Endothelial cell of umbilical vein (primary cell): ENCODE measurements at regions not wholly inside any gene's neighbourhood (a gene's known extent, or its start where the extent isn't known, plus 50 kb on each side); places are given as distances from the start of the nearest gene placed in this dataset.

Source experiments
- BruUV-seq: library from RNA; stranded (reverse); fragments of 400-500 nt; replicated peaks from 2 replicates; lab custom pipeline; 2021; lab: Mats Ljungman, UMichigan
- CTCF ChIA-PET: fragments of 300-600, 350-600 bp; sonication (Branson Sonifier 250); formaldehyde crosslinking; loops from one replicate; lab custom pipeline; 2021; ENCODE audit warnings: antibody characterized with exemption, inconsistent platforms; lab: Charles Lee
- POLR2A ChIA-PET: fragments of 300-600, 350-600 bp; sonication (Branson Sonifier 250); formaldehyde crosslinking; loops from one replicate; lab custom pipeline; 2021; ENCODE audit warnings: antibody characterized with exemption, inconsistent platforms; lab: Charles Lee
- DNase-seq: peaks from one replicate; pipeline ENCODE4 v3.0.0-alpha.2; 2011; ENCODE audit warnings: low read depth, low spot score
- FAIRE-seq: peaks from 2 replicates; lab custom pipeline; 2011; peaks lifted over from hg19 to GRCh38; lab: Jason Lieb, UNC
- H2AFZ ChIP-seq: 2 replicates; pipeline ENCODE4 v1.6.0; 2012; ENCODE audit warnings: low read depth, low read length, control low read depth, inconsistent platforms
- H3K27ac ChIP-seq: 2 replicates; pipeline ENCODE4 v1.5.1; 2011; ENCODE audit warnings: low read depth, mild to moderate bottlenecking, control low read depth, low read length, moderate library complexity; ENCODE audit not compliant: insufficient read depth
- H3K27me3 ChIP-seq, 2 experiments: 2 replicates each; pipeline versions ENCODE4 v1.6.0 to v1.6.1; 2011; ENCODE audit warnings: low read length in 2 of 2, mixed read lengths in 1 of 2; ENCODE audit not compliant: control insufficient read depth in 2 of 2, insufficient read depth in 2 of 2
- H3K36me3 ChIP-seq, 2 experiments: 2 replicates in 1 of 2; 3 replicates in 1 of 2; pipeline ENCODE4 v1.5.1; 2011; ENCODE audit warnings: low read length in 2 of 2, mild to moderate bottlenecking in 1 of 2, moderate library complexity in 1 of 2; ENCODE audit not compliant: control insufficient read depth in 2 of 2, insufficient read depth in 2 of 2; ENCODE audit errors: extremely low read depth in 1 of 2
- H3K4me1 ChIP-seq: 3 replicates; pipeline ENCODE4 v1.5.1; 2011; ENCODE audit warnings: mild to moderate bottlenecking, low read length; ENCODE audit not compliant: control insufficient read depth, insufficient read depth; ENCODE audit errors: extremely low read depth
- H3K4me2 ChIP-seq: 2 replicates; pipeline ENCODE4 v1.6.1; 2011; ENCODE audit warnings: low read length, control low read depth, mixed read lengths; ENCODE audit not compliant: insufficient read depth
- H3K4me3 ChIP-seq, 3 experiments: fragments of 200-600 bp in 1 of 3; sonication (generic), shearing (Covaris generic) in 1 of 3; replicated peaks in 1 of 3; 2 replicates each; pipeline ENCODE4 v1.5.1; 2011 to 2016; ENCODE audit warnings: control low read depth in 3 of 3, low read length in 3 of 3, mild to moderate bottlenecking in 2 of 3, inconsistent platforms in 1 of 3, low read depth in 1 of 3, moderate library complexity in 1 of 3; ENCODE audit not compliant: insufficient read depth in 1 of 3
- H3K79me2 ChIP-seq: 2 replicates; pipeline ENCODE4 v1.6.0; 2012; ENCODE audit warnings: low read length, inconsistent platforms; ENCODE audit not compliant: control insufficient read depth, insufficient read depth
- H3K9ac ChIP-seq: replicated peaks from 2 replicates; pipeline ENCODE3; 2011; ENCODE audit warnings: low read length, control low read depth; ENCODE audit not compliant: insufficient read depth; ENCODE audit errors: extremely low read depth
- H3K9me1 ChIP-seq: replicated peaks from 3 replicates; pipeline ENCODE4 v1.6.0; 2011; ENCODE audit warnings: mild to moderate bottlenecking, low read length; ENCODE audit not compliant: control insufficient read depth, insufficient read depth; ENCODE audit errors: extremely low read depth
- H3K9me3 ChIP-seq: replicated peaks from 2 replicates; pipeline ENCODE4 v1.5.1; 2012; ENCODE audit warnings: low read length, inconsistent platforms; ENCODE audit not compliant: control insufficient read depth, insufficient read depth
- H4K20me1 ChIP-seq: replicated peaks from 2 replicates; pipeline ENCODE3; 2011; ENCODE audit warnings: mild to moderate bottlenecking, low read length; ENCODE audit not compliant: control insufficient read depth, insufficient read depth; ENCODE audit errors: extremely low read depth
- CTCF ChIP-seq, 2 donors: IDR thresholded peaks; 1 replicate in 1 of 2; 2 replicates in 1 of 2; pipeline ENCODE4 v1.5.1; 2011; ENCODE audit warnings: low read length in 2 of 2, mild to moderate bottlenecking in 2 of 2, moderate library complexity in 2 of 2, control low read depth in 1 of 2, inconsistent platforms in 1 of 2, low read depth in 1 of 2; ENCODE audit not compliant: insufficient read depth in 1 of 2; ENCODE audit errors: extremely low read depth in 1 of 2
- EZH2 ChIP-seq: IDR thresholded peaks from 2 replicates; pipeline ENCODE4 v1.6.1; 2012; ENCODE audit warnings: borderline replicate concordance, low read depth, mild to moderate bottlenecking, moderate library complexity, low read length, inconsistent platforms; ENCODE audit not compliant: severe bottlenecking
- FOS ChIP-seq: IDR thresholded peaks from 2 replicates; pipeline ENCODE4 v1.6.1; 2011; ENCODE audit warnings: mild to moderate bottlenecking, low read length, moderate library complexity, borderline replicate concordance; ENCODE audit not compliant: insufficient read depth
- GATA2 ChIP-seq: IDR thresholded peaks from 2 replicates; pipeline ENCODE4 v1.7.0; 2011; ENCODE audit warnings: low read depth, mild to moderate bottlenecking, moderate library complexity, mixed read lengths, low read length; ENCODE audit not compliant: insufficient read length, insufficient read depth
- JUN ChIP-seq: IDR thresholded peaks from 2 replicates; pipeline ENCODE4 v1.6.1; 2011; ENCODE audit warnings: borderline replicate concordance, low read depth; ENCODE audit not compliant: insufficient read length, insufficient read depth
- MYC ChIP-seq: IDR thresholded peaks from one replicate; pipeline ENCODE4 v1.6.1; 2011; ENCODE audit warnings: mild to moderate bottlenecking, low read depth, low read length
- POLR2A ChIP-seq: IDR thresholded peaks from 2 replicates; pipeline ENCODE4 v1.6.1; 2012; ENCODE audit warnings: low read depth, mild to moderate bottlenecking, control low read depth, low read length
- POLR2AphosphoS5 ChIP-seq: IDR thresholded peaks from 2 replicates; pipeline ENCODE4 v1.6.1; 2012; ENCODE audit warnings: low read depth, mild to moderate bottlenecking, control low read depth, low read length, moderate library complexity; ENCODE audit not compliant: insufficient read depth
- dilution Hi-C: fragments of 300-500 bp; cut with MboI; formaldehyde crosslinking; loops from one replicate; pipeline ENCODE4 v1.15.0; 2019; ENCODE audit warnings: low sequenced_read_pairs; ENCODE audit not compliant: extremely low pct_ligation_motif_present
- intact Hi-C: fragments of 100-400 bp; cut with micrococcal nuclease; formaldehyde crosslinking; loops from one replicate; pipeline ENCODE4 v1.10.0; 2022
- TF ChIP-seq, protein P1 (sequence below): IDR thresholded peaks from 2 replicates; pipeline ENCODE4 v1.6.1; 2011; ENCODE audit not compliant: insufficient read depth, insufficient read length

GRCh38 chr6:119483908-119484307, 134.3 kb upstream of the MAN1A1 start:
- CTCF ChIA-PET: no interaction called here
- H3K9me1 ChIP-seq: no peaks in the 10 kb centered on the region
- H4K20me1 ChIP-seq: no peaks in the 10 kb centered on the region
- H3K27me3 ChIP-seq: no peaks in the 10 kb centered on the region
- no peaks in the 10 kb centered on the region for H3K36me3 ChIP-seq
- POLR2A ChIA-PET: no interaction called here
- TF ChIP-seq CTCF (IDR thresholded peaks at IDR 0.05; ENCODE audit: extremely low read depth in 1 of 2, insufficient read depth in 1 of 2, low read depth in 1 of 2, low read length in 2 of 2): no peak
- TF ChIP-seq FOS: no peak
- TF ChIP-seq JUN: no peak
- no peak for TF ChIP-seq MYC
- TF ChIP-seq GATA2: no peak
- TF ChIP-seq POLR2AphosphoS5: no peak
- TF ChIP-seq EZH2: no peak
- TF ChIP-seq, protein P1, sequence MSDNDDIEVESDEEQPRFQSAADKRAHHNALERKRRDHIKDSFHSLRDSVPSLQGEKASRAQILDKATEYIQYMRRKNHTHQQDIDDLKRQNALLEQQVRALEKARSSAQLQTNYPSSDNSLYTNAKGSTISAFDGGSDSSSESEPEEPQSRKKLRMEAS: no peak
- TF ChIP-seq POLR2A: no peak
- no peak for FAIRE-seq
- H3K4me1 ChIP-seq: no peaks in the 10 kb centered on the region
- H3K4me3 ChIP-seq: no peak overlapping the region
- H3K27ac ChIP-seq: no peak overlapping the region
- dilution Hi-C loops (no loop called here), intact Hi-C loops (no loop called here)
- H3K79me2 ChIP-seq: no peaks in the 10 kb centered on the region
- no peak for DNase-seq
- no TSS peak for BruUV-seq
- H3K4me2 ChIP-seq: no peak overlapping the region
- no peak overlapping the region for H2AFZ ChIP-seq
- H3K9ac ChIP-seq: no peak overlapping the region
- H3K9me3 ChIP-seq: no peaks in the 10 kb centered on the region
